ENCODE measurements at regions not wholly inside any gene's neighbourhood (a gene's known extent, or its start where the extent isn't known, plus 50 kb on each side); places are given as distances from the start of the nearest gene placed in this dataset.

GRCh38 chr2:8229546-8229986 lies 452.3 kb upstream of the ID2 start:
- no peak overlapping the region for H3K4me3 ChIP-seq (replicated peaks in 1 of 2; ENCODE audit: low read depth in 2 of 2, low read length in 2 of 2)
- peak; percentile 76 to 78 for DNase-seq (ENCODE audit: low read depth in 2 of 2)
- peak; percentile 12 for TF ChIP-seq CTCF (IDR thresholded peaks at IDR 0.05; ENCODE audit: low read depth, low read length)

DNA sequence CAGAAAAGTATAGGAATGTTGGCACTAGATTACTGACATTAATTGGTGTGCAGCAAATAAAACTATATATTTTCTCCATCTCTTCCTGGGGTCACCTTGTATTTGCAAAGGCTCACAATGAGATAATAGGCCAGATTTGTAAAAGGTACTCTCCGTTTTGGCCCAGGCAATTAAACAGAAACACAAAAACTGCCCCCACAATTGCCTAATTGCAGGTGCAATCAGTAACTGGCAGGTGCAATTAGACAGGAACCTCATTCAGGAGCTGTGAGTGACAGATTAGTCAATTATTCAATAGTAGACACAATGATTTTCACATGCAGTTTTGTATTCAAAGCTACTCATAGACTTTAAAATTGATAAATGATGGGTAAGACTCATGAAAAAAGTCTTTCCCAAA lies 451.4 kb upstream of the ID2 start:
- TF ChIP-seq CTCF (IDR thresholded peaks at IDR 0.05; ENCODE audit: low read depth, low read length): no peak
- H3K4me3 ChIP-seq (replicated peaks in 1 of 2; ENCODE audit: low read depth in 2 of 2, low read length in 2 of 2): no peak overlapping the region
- no peak for DNase-seq (ENCODE audit: low read depth in 2 of 2)

- TF ChIP-seq CTCF (IDR thresholded peaks at IDR 0.05; ENCODE audit: low read depth, low read length): no peak
- no peak for DNase-seq (ENCODE audit: low read depth in 2 of 2)
These were observed 450.0 kb upstream of the ID2 start for GRCh38 chr2:8231902-8232301.

DNA sequence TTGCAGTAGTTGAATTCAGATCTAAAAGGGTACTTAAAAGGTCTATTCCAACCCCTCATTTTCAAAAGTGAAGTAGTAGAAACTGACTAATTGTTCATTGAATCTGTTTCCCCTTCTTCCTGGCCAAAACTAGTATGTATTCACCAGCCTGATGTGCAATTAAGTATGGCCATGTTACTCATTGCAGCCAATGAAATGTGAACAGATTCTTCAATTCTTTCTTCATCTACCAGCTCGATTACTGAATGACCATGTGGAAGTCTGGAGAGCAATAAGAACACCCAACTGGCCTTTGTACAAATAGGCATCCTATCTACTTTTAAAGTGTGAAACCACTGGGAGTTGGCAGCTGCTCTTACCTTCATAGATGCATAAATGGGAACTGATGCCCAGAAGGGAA lies 449.0 kb upstream of the ID2 start:
- no peak for DNase-seq (ENCODE audit: low read depth in 2 of 2)
- no peak overlapping the region for H3K4me3 ChIP-seq (replicated peaks in 1 of 2; ENCODE audit: low read depth in 2 of 2, low read length in 2 of 2)
- TF ChIP-seq CTCF (IDR thresholded peaks at IDR 0.05; ENCODE audit: low read depth, low read length): no peak

More at GRCh38 chr2:8231902-8232301, 450.0 kb upstream of the ID2 start:
- H3K4me3 ChIP-seq (replicated peaks in 1 of 2; ENCODE audit: low read depth in 2 of 2, low read length in 2 of 2): no peak overlapping the region

DNA sequence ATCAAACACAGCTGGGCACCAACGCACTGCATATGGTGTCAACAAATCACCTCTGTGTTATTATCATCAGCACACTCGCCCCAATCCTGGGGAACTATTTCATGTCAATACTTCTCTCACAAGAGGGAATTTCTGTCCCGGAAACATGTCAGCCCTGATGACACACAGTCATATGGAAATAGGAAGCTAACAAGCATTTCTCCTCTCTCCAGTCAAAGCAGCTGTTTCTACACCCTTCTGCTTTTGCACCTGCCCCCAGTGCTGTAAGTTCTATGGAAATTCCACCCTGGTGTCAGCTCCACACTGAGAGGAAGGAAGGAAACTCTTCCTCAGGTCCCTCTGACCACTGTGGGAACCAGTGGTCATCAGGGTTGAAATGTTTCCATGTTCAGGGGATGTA lies 447.6 kb upstream of the ID2 start:
- H3K4me3 ChIP-seq (replicated peaks in 1 of 2; ENCODE audit: low read depth in 2 of 2, low read length in 2 of 2): no peak overlapping the region
- no peak for DNase-seq (ENCODE audit: low read depth in 2 of 2)
- TF ChIP-seq CTCF (IDR thresholded peaks at IDR 0.05; ENCODE audit: low read depth, low read length): no peak

DNA sequence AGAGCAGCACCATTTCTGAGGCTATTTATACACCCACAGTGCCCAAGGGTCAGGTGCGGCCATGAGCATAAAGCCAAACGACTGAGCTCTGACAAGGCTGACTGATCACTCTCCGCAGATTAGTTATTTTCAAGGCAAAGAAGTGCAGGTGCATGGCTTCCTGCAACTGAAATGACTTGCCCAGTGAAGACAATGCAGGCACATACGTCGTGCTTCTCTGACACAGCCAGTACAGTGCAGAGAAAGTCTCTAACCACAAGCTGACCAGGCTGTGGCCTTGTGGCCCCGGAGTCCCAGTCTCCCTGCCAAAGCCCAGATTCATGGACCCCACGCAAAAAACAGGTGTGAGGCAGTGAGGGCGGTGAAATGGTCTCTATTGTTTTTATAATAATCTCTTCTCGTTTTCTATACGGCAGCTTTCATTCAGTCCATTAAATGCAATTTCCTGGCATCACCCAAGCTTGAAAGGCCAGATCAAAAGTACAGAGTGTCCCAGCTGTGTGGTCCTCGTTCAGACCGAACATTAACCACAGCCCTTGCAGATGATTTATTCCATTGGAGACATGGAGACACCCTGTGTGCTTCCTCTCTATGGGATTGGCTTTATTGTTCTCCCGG lies 447.0 kb upstream of the ID2 start:
- TF ChIP-seq CTCF (IDR thresholded peaks at IDR 0.05; ENCODE audit: low read depth, low read length): no peak
- no peak for DNase-seq (ENCODE audit: low read depth in 2 of 2)
- H3K4me3 ChIP-seq (replicated peaks in 1 of 2; ENCODE audit: low read depth in 2 of 2, low read length in 2 of 2): no peak overlapping the region

- TF ChIP-seq CTCF (IDR thresholded peaks at IDR 0.05; ENCODE audit: low read depth, low read length): no peak
- DNase-seq (ENCODE audit: low read depth in 2 of 2): no peak
- no peak overlapping the region for H3K4me3 ChIP-seq (replicated peaks in 1 of 2; ENCODE audit: low read depth in 2 of 2, low read length in 2 of 2)
These were observed 446.4 kb upstream of the ID2 start for GRCh38 chr2:8235419-8235818.
